PFSK-1 (cell line): ENCODE measurements at regions not wholly inside any gene's neighbourhood (a gene's known extent, or its start where the extent isn't known, plus 50 kb on each side); places are given as distances from the start of the nearest gene placed in this dataset.

ENCODE experiments used
- FOXP2 ChIP-seq: optimal IDR thresholded peaks from 2 replicates; pipeline ENCODE3; 2011; ENCODE audit warnings: borderline replicate concordance, control low read depth, inconsistent platforms; ENCODE audit not compliant: insufficient read depth; ENCODE audit errors: extremely low read length, extremely low read depth
- POLR2AphosphoS5 ChIP-seq: IDR thresholded peaks from 2 replicates; pipeline ENCODE4 v1.6.1; 2012; ENCODE audit warnings: low read depth, mild to moderate bottlenecking, control low read depth, low read length, moderate library complexity
- REST ChIP-seq, 2 experiments: IDR thresholded peaks; 2 replicates each; pipeline versions ENCODE4 v1.6.1 to v1.8.0; 2011 to 2012; ENCODE audit warnings: low read depth in 2 of 2, low read length in 2 of 2, control low read depth in 1 of 2, inconsistent platforms in 1 of 2, mild to moderate bottlenecking in 1 of 2, moderate library complexity in 1 of 2; ENCODE audit not compliant: insufficient read depth in 1 of 2
- SIN3A ChIP-seq: IDR thresholded peaks from 2 replicates; pipeline ENCODE4 v1.6.1; 2012; ENCODE audit warnings: mild to moderate bottlenecking, low read length, moderate library complexity, borderline replicate concordance; ENCODE audit not compliant: insufficient read depth
- TAF1 ChIP-seq: IDR thresholded peaks from 2 replicates; pipeline ENCODE4 v1.6.1; 2012; ENCODE audit warnings: low read length, control low read depth, borderline replicate concordance; ENCODE audit not compliant: insufficient read depth

GRCh38 chr7:106575138-106575823 is 85.7 kb downstream of the CCDC71L start:
- no peak for TF ChIP-seq FOXP2
- TF ChIP-seq TAF1, result no peak
- TF ChIP-seq SIN3A, result no peak
- no peak for TF ChIP-seq POLR2AphosphoS5
- no peak for TF ChIP-seq REST (IDR thresholded peaks at IDR 0.05; ENCODE audit: insufficient read depth in 1 of 2, low read depth in 2 of 2, low read length in 2 of 2)

GRCh38 chr7:106573738-106574137 is 87.2 kb downstream of the CCDC71L start:
- TF ChIP-seq SIN3A (no peak), TAF1 (no peak), POLR2AphosphoS5 (no peak), FOXP2 (no peak), REST (IDR thresholded peaks at IDR 0.05; ENCODE audit: insufficient read depth in 1 of 2, low read depth in 2 of 2, low read length in 2 of 2) (no peak)

GRCh38 chr7:106573125-106573663 is 87.8 kb downstream of the CCDC71L start:
- TF ChIP-seq POLR2AphosphoS5 (no peak), FOXP2 (no peak), TAF1 (no peak), SIN3A (no peak), REST (IDR thresholded peaks at IDR 0.05; ENCODE audit: insufficient read depth in 1 of 2, low read depth in 2 of 2, low read length in 2 of 2) (no peak)

GRCh38 chr7:106572394-106573124 is 88.4 kb downstream of the CCDC71L start:
- TF ChIP-seq POLR2AphosphoS5 (no peak), SIN3A (no peak), FOXP2 (no peak), REST (IDR thresholded peaks at IDR 0.05; ENCODE audit: insufficient read depth in 1 of 2, low read depth in 2 of 2, low read length in 2 of 2) (no peak)
